ENCODE measurements at regions not wholly inside any gene's neighbourhood (a gene's known extent, or its start where the extent isn't known, plus 50 kb on each side); places are given as distances from the start of the nearest gene placed in this dataset.

DNA sequence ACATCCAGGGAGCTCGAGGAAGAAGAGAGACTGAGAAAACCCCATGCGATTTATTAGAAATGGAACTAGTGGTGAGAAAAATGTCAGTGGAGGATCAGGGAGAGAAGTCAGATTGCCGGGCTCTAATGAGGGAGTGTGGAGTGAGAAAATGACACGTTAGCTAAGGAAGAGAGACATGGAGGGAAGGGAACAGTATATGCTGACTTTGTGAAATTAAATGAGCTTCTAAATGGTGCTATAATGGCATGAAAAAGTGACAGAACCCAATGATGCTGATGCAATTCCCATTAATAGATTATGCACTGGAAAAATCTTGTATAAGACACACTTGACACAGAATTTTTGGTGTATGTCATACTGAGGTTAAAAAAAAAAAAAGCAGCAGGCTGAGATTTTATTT, 112.6 kb downstream of the HSPH1 start:
- DNase-seq (ENCODE audit: low read depth) = no peak

DNA sequence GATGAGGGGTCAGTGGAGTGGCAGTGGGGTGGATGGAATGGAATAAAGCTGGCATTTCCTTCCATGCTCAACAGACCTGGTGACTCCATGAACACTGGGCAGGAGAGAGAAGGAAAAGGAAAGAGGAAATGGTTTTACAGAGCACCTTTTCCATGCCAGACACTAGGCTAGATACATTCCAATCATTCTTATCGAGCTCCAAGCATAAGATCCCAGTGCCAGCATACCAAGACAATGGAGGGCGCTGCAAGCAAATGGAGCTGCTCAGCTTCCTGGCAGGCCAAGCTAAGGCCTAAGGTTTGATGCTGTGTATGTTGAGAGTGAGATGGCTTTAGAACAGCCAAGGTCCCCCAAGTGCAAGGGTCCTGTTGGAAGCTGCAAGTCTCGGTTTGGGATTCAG, 113.2 kb downstream of the HSPH1 start:
- no peak for DNase-seq (ENCODE audit: low read depth)

GRCh38 chr13:31046711-31047279, 114.3 kb downstream of the TEX26 start:
- DNase-seq (ENCODE audit: low read depth) = no peak

DNA sequence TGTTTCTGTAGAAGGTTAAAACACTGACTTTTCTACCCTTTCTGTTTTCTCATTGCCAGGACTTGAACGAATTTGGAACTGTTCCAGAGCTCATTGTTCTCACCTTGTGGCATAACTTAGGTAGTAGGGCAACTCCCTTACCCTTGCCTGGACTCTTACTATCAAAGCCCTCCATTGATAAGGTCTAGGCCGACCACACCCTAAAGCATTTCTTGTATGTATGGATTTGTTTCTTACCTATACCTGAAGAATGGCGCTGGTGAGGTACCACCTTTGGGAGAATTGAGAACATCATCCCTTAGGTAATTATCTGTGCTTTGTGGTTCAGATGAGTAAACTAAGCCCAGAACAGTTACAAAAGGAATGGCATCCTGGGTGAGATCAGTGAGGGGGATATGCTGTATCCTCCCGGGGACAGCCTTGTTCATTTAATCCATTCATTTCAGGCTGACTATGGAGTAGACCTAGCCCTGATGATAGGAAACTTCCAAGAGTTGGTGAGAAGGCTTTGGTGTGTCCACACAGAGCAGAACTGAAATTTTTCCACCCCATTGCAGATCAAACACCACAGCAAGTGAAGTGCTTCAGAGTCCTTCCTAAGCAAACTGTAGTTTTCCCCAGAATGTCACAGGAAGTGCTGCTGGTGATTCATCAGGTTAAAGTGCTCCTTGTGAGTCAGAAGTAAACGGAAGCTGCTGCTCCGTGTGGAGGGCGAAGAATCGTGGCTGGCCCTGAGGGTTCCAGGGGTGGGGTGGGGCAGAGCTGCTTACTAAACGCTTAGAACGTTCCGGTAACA, 113.0 kb downstream of the TEX26 start:
- peak; percentile 65 for DNase-seq (ENCODE audit: low read depth)

- peak; percentile 70 for DNase-seq (ENCODE audit: low read depth)
These were observed 112.2 kb downstream of the TEX26 start for GRCh38 chr13:31044364-31045285.

DNA sequence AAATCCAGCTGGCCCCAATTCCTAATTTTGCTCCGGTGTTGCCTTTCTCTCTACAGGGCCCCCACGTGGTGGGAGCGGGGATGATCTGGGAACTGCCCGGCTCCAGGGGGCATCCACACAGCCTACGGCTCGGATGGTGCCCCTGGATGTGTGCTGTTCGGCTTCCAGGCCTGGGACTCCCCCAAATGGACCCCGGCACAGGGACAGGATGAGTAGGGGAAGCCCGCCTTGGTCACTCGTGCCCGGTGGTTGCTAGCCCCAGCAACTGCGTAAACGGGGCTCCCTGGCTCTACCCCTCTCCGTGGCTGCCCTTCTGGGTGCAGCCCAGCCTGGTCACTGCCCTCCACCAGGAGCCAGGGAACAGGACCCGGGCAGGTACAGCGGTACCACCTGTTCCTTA, 111.5 kb downstream of the TEX26 start:
- DNase-seq (ENCODE audit: low read depth) = no peak

DNA sequence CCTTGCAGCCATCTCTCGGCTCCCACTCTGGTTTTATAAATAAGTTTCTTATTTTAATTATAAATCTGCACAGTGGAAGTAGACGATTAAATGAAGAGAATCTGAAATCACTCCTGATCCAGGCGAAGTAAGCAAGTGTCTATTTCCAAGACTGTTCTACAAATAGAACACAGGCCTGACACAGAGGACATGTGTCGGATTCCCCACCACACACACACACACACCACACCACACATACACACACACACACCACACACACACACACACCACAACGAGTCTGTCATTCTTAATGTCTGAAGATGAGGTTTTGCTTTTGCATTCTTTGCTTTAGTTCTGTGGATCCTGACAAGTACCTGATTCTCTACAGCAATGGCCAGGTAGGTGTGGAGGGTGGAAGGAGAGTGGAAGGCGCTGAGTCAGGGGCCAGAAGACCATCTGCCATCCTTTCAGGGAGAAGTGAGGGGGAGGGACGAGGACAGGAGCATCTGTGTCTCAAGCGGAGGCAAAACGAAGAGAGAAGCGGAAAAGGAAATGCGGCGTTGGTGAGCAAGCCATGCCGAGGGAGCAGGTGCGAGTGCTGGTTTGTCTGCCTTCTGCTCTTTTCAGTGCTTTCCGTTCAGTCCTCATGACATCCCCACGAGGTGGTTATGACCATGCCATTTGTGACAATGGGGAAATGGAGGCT, 110.2 kb downstream of the TEX26 start:
- no peak for DNase-seq (ENCODE audit: low read depth)

- no peak for DNase-seq (ENCODE audit: low read depth)
These were observed 109.6 kb downstream of the TEX26 start for GRCh38 chr13:31042049-31042448.

- DNase-seq (ENCODE audit: low read depth) = no peak
These were observed 106.5 kb downstream of the TEX26 start for GRCh38 chr13:31038834-31039552.

- DNase-seq (ENCODE audit: low read depth) = no peak
These were observed 105.5 kb downstream of the TEX26 start for GRCh38 chr13:31037874-31038500.

- DNase-seq (ENCODE audit: low read depth) = no peak
These were observed 104.6 kb downstream of the TEX26 start for GRCh38 chr13:31036731-31037695.

GRCh38 chr13:31035185-31035965, 102.9 kb downstream of the TEX26 start:
- no peak for DNase-seq (ENCODE audit: low read depth)

- DNase-seq (ENCODE audit: low read depth) = no peak
These were observed 100.2 kb downstream of the TEX26 start for GRCh38 chr13:31032528-31033113.

GRCh38 chr13:31031482-31031881, 99.0 kb downstream of the TEX26 start:
- no peak for DNase-seq (ENCODE audit: low read depth)

- DNase-seq (ENCODE audit: low read depth) = no peak
These were observed 96.6 kb downstream of the TEX26 start for GRCh38 chr13:31029102-31029501.

GRCh38 chr13:31027136-31027535, 94.7 kb downstream of the TEX26 start:
- no peak for DNase-seq (ENCODE audit: low read depth)
